ENCODE measurements at regions not wholly inside any gene's neighbourhood (a gene's known extent, or its start where the extent isn't known, plus 50 kb on each side); places are given as distances from the start of the nearest gene placed in this dataset.

- no peak overlapping the region for H3K27ac ChIP-seq (ENCODE audit: low read depth in 1 of 2, low read length in 2 of 2)
- WGBS = 60% methylated on average over 2 of the region's 2 CpGs
- no peak for DNase-seq (ENCODE audit: low spot score)
- no peaks in the 10 kb centered on the region for H3K27me3 ChIP-seq (ENCODE audit: control insufficient read depth in 4 of 4, insufficient read depth in 4 of 4, low read length in 3 of 4)
- TF ChIP-seq RXRA (IDR thresholded peaks at IDR 0.05) (no peak), EGR1 (IDR thresholded peaks at IDR 0.05; ENCODE audit: low read depth in 2 of 2) (no peak), GABPA (IDR thresholded peaks at IDR 0.05 in 1 of 2, conservative IDR thresholded peaks at IDR 0.05 in 1 of 2) (no peak), JUND (IDR thresholded peaks at IDR 0.05) (no peak), FOXA1 (IDR thresholded peaks at IDR 0.05) (no peak), TAF1 (conservative IDR thresholded peaks at IDR 0.05) (no peak), YY1 (IDR thresholded peaks at IDR 0.05) (no peak), FOXA2 (IDR thresholded peaks at IDR 0.05) (no peak), CTCF (IDR thresholded peaks at IDR 0.05; ENCODE audit: low read depth, low read length, missing input control) (no peak), NR2F2 (IDR thresholded peaks at IDR 0.05) (no peak)
- TF ChIP-seq, protein P1, sequence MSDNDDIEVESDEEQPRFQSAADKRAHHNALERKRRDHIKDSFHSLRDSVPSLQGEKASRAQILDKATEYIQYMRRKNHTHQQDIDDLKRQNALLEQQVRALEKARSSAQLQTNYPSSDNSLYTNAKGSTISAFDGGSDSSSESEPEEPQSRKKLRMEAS (IDR thresholded peaks at IDR 0.05) = no peak
- TF ChIP-seq, protein P2, sequence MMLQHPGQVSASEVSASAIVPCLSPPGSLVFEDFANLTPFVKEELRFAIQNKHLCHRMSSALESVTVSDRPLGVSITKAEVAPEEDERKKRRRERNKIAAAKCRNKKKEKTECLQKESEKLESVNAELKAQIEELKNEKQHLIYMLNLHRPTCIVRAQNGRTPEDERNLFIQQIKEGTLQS (IDR thresholded peaks at IDR 0.05) = no peak
- H3K4me3 ChIP-seq (ENCODE audit: low read depth in 1 of 3, low read length in 3 of 3) = no peak overlapping the region
- H3K4me1 ChIP-seq (ENCODE audit: control insufficient read depth in 4 of 4, insufficient read depth in 4 of 4, low read length in 3 of 4) = no peaks in the 10 kb centered on the region
- no peaks in the 10 kb centered on the region for H3K36me3 ChIP-seq (ENCODE audit: control insufficient read depth in 4 of 4, insufficient read depth in 3 of 4, low read depth in 1 of 4, low read length in 3 of 4)
- no peaks in the 10 kb centered on the region for H3K9me3 ChIP-seq (ENCODE audit: control insufficient read depth in 4 of 4, low read length in 3 of 4)
- no peak overlapping the region for H3K9ac ChIP-seq (ENCODE audit: low read depth in 1 of 2, low read length in 2 of 2)
Observed at GRCh38 chr4:125991398-125991797, 676.6 kb downstream of the FAT4 start.

- no peaks in the 10 kb centered on the region for H3K27me3 ChIP-seq (ENCODE audit: control insufficient read depth in 4 of 4, insufficient read depth in 4 of 4, low read length in 3 of 4)
- H3K4me1 ChIP-seq (ENCODE audit: control insufficient read depth in 4 of 4, insufficient read depth in 4 of 4, low read length in 3 of 4) = no peaks in the 10 kb centered on the region
- no peak overlapping the region for H3K4me3 ChIP-seq (ENCODE audit: low read depth in 1 of 3, low read length in 3 of 3)
- H3K9me3 ChIP-seq (ENCODE audit: control insufficient read depth in 4 of 4, low read length in 3 of 4) = no peaks in the 10 kb centered on the region
- no peak for DNase-seq (ENCODE audit: low spot score)
- TF ChIP-seq HNF4A (conservative IDR thresholded peaks at IDR 0.05) (no peak), RXRA (IDR thresholded peaks at IDR 0.05) (no peak), GABPA (IDR thresholded peaks at IDR 0.05 in 1 of 2, conservative IDR thresholded peaks at IDR 0.05 in 1 of 2) (no peak), SP1 (IDR thresholded peaks at IDR 0.05) (no peak), RAD21 (IDR thresholded peaks at IDR 0.05) (no peak)
- H3K36me3 ChIP-seq (ENCODE audit: control insufficient read depth in 4 of 4, insufficient read depth in 3 of 4, low read depth in 1 of 4, low read length in 3 of 4) = no peaks in the 10 kb centered on the region
- 80% methylated on average over 2 of the region's 2 CpGs for WGBS
- H3K9ac ChIP-seq (ENCODE audit: low read depth in 1 of 2, low read length in 2 of 2) = no peak overlapping the region
- no peak overlapping the region for H3K27ac ChIP-seq (ENCODE audit: low read depth in 1 of 2, low read length in 2 of 2)
Observed at GRCh38 chr4:125992891-125993290, 678.1 kb downstream of the FAT4 start.

GRCh38 chr4:125994024-125994423 is 679.3 kb downstream of the FAT4 start:
- H3K9me3 ChIP-seq (ENCODE audit: control insufficient read depth in 4 of 4, low read length in 3 of 4) = no peaks in the 10 kb centered on the region
- H3K9ac ChIP-seq (ENCODE audit: low read depth in 1 of 2, low read length in 2 of 2) = no peak overlapping the region
- H3K4me3 ChIP-seq (ENCODE audit: low read depth in 1 of 3, low read length in 3 of 3) = no peak overlapping the region
- no peaks in the 10 kb centered on the region for H3K4me1 ChIP-seq (ENCODE audit: control insufficient read depth in 4 of 4, insufficient read depth in 4 of 4, low read length in 3 of 4)
- no peaks in the 10 kb centered on the region for H3K27me3 ChIP-seq (ENCODE audit: control insufficient read depth in 4 of 4, insufficient read depth in 4 of 4, low read length in 3 of 4)
- DNase-seq (ENCODE audit: low spot score) = no peak
- no peaks in the 10 kb centered on the region for H3K36me3 ChIP-seq (ENCODE audit: control insufficient read depth in 4 of 4, insufficient read depth in 3 of 4, low read depth in 1 of 4, low read length in 3 of 4)
- WGBS = 71% methylated on average over 9 of the region's 9 CpGs
- H3K27ac ChIP-seq (ENCODE audit: low read depth in 1 of 2, low read length in 2 of 2) = no peak overlapping the region
- TF ChIP-seq YY1 (IDR thresholded peaks at IDR 0.05) = no peak
- TF ChIP-seq RXRA (IDR thresholded peaks at IDR 0.05) = no peak
- no peak for TF ChIP-seq ZBTB33 (IDR thresholded peaks at IDR 0.05)
- TF ChIP-seq RAD21 (IDR thresholded peaks at IDR 0.05) = no peak
- no peak for TF ChIP-seq HNF4G (IDR thresholded peaks at IDR 0.05)
- TF ChIP-seq HNF4A (conservative IDR thresholded peaks at IDR 0.05) = no peak
- TF ChIP-seq CTCF (IDR thresholded peaks at IDR 0.05; ENCODE audit: low read depth, low read length, missing input control) = no peak
- no peak for TF ChIP-seq EGR1 (IDR thresholded peaks at IDR 0.05; ENCODE audit: low read depth in 2 of 2)
- no peak for TF ChIP-seq FOXA1 (IDR thresholded peaks at IDR 0.05)
- TF ChIP-seq, protein P3, sequence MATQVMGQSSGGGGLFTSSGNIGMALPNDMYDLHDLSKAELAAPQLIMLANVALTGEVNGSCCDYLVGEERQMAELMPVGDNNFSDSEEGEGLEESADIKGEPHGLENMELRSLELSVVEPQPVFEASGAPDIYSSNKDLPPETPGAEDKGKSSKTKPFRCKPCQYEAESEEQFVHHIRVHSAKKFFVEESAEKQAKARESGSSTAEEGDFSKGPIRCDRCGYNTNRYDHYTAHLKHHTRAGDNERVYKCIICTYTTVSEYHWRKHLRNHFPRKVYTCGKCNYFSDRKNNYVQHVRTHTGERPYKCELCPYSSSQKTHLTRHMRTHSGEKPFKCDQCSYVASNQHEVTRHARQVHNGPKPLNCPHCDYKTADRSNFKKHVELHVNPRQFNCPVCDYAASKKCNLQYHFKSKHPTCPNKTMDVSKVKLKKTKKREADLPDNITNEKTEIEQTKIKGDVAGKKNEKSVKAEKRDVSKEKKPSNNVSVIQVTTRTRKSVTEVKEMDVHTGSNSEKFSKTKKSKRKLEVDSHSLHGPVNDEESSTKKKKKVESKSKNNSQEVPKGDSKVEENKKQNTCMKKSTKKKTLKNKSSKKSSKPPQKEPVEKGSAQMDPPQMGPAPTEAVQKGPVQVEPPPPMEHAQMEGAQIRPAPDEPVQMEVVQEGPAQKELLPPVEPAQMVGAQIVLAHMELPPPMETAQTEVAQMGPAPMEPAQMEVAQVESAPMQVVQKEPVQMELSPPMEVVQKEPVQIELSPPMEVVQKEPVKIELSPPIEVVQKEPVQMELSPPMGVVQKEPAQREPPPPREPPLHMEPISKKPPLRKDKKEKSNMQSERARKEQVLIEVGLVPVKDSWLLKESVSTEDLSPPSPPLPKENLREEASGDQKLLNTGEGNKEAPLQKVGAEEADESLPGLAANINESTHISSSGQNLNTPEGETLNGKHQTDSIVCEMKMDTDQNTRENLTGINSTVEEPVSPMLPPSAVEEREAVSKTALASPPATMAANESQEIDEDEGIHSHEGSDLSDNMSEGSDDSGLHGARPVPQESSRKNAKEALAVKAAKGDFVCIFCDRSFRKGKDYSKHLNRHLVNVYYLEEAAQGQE (IDR thresholded peaks at IDR 0.05) = no peak
- TF ChIP-seq SP1 (IDR thresholded peaks at IDR 0.05) = no peak
- no peak for TF ChIP-seq NR2F2 (IDR thresholded peaks at IDR 0.05)
- TF ChIP-seq, protein P1 (IDR thresholded peaks at IDR 0.05) = no peak
